OCI-LY7 (cell line): ENCODE measurements at regions not wholly inside any gene's neighbourhood (a gene's known extent, or its start where the extent isn't known, plus 50 kb on each side); places are given as distances from the start of the nearest gene placed in this dataset.

ENCODE experiments used
- BruUV-seq: library from RNA; stranded (reverse); fragments of 400-500 nt; replicated peaks from 2 replicates; lab custom pipeline; 2021; lab: Mats Ljungman, UMichigan
- CTCF ChIA-PET: fragments of 300-600 bp; sonication (Branson Sonifier 250); formaldehyde crosslinking; loops from one replicate; lab custom pipeline; 2022; ENCODE audit warnings: antibody characterized with exemption; ENCODE audit not compliant: unreplicated experiment; lab: Charles Lee
- POLR2A ChIA-PET: fragments of 300-600 bp; sonication (Branson Sonifier 250); formaldehyde crosslinking; loops from one replicate; lab custom pipeline; 2022; ENCODE audit warnings: antibody characterized with exemption; lab: Charles Lee
- DNase-seq: peaks from one replicate; pipeline ENCODE4 v3.0.0-alpha.2; 2015; ENCODE audit warnings: low spot score
- H2AFZ ChIP-seq: fragments of 200-600 bp; sonication (generic), shearing (Covaris generic); 2 replicates; pipeline ENCODE4 v1.6.1; 2014; ENCODE audit warnings: mild to moderate bottlenecking, antibody characterized with exemption, low read length, moderate library complexity
- H3K27ac ChIP-seq: fragments of 200-600 bp; sonication (generic); 2 replicates; pipeline ENCODE4 v1.5.1; 2014; ENCODE audit warnings: mixed run types, low read depth, mild to moderate bottlenecking, moderate library complexity, low read length, inconsistent platforms; ENCODE audit not compliant: poor library complexity, severe bottlenecking
- H3K36me3 ChIP-seq: fragments of 200-600 bp; sonication (generic); 2 replicates; pipeline ENCODE4 v1.6.1; 2014; ENCODE audit warnings: mild to moderate bottlenecking, antibody characterized with exemption, low read length, moderate library complexity, mixed read lengths; ENCODE audit not compliant: insufficient read depth
- H3K4me1 ChIP-seq: fragments of 200-600 bp; sonication (generic); 2 replicates; pipeline ENCODE4 v1.5.1; 2014; ENCODE audit warnings: mild to moderate bottlenecking, low read length; ENCODE audit not compliant: insufficient read depth, poor library complexity, severe bottlenecking
- H3K4me2 ChIP-seq: fragments of 200-600 bp; sonication (generic); 2 replicates; pipeline ENCODE4 v1.6.1; 2014; ENCODE audit warnings: mild to moderate bottlenecking, low read length
- H3K4me3 ChIP-seq: fragments of 200-600 bp; sonication (generic); 2 replicates; pipeline ENCODE4 v1.5.1; 2014; ENCODE audit warnings: mild to moderate bottlenecking, low read depth, low read length; ENCODE audit not compliant: poor library complexity, severe bottlenecking
- H3K79me2 ChIP-seq: fragments of 200-600 bp; sonication (generic); 2 replicates; pipeline ENCODE4 v1.6.1; 2016; ENCODE audit warnings: low read depth, mild to moderate bottlenecking, low read length, moderate library complexity, mixed read lengths; ENCODE audit not compliant: insufficient read depth
- H3K9me2 ChIP-seq: fragments of 200-600 bp; sonication (generic); 2 replicates; pipeline ENCODE4 v1.6.1; 2016; ENCODE audit warnings: mild to moderate bottlenecking, low read length, mixed read lengths; ENCODE audit not compliant: insufficient read depth
- H3K9me3 ChIP-seq: fragments of 200-600 bp; sonication (generic); 2 replicates; pipeline ENCODE4 v1.6.1; 2014; ENCODE audit warnings: mild to moderate bottlenecking, mixed run types, low read length, mixed read lengths
- H4K20me1 ChIP-seq: fragments of 200-600 bp; sonication (generic); 2 replicates; pipeline ENCODE4 v1.6.1; 2014; ENCODE audit warnings: mild to moderate bottlenecking, antibody characterized with exemption, low read length, moderate library complexity, mixed read lengths; ENCODE audit not compliant: insufficient read depth
- EZH2phosphoT487 ChIP-seq: fragments of 200-600 bp; sonication (generic); IDR thresholded peaks from 2 replicates; pipeline ENCODE4 v1.6.1; 2018; ENCODE audit warnings: low read depth, borderline replicate concordance, mild to moderate bottlenecking, mixed run types, antibody characterized with exemption, low read length, moderate library complexity, mixed read lengths
- intact Hi-C: fragments of 100-400 bp; cut with micrococcal nuclease; formaldehyde crosslinking; loops from one replicate; pipeline ENCODE4 v1.10.0; 2022; ENCODE audit not compliant: unreplicated experiment
- TF ChIP-seq, protein P1 (sequence below): fragments of 200-600 bp; sonication (generic); conservative IDR thresholded peaks from 2 replicates; pipeline ENCODE4 v1.5.1; 2014; ENCODE audit warnings: mild to moderate bottlenecking, antibody characterized with exemption, low read length, moderate library complexity, mixed read lengths

DNA sequence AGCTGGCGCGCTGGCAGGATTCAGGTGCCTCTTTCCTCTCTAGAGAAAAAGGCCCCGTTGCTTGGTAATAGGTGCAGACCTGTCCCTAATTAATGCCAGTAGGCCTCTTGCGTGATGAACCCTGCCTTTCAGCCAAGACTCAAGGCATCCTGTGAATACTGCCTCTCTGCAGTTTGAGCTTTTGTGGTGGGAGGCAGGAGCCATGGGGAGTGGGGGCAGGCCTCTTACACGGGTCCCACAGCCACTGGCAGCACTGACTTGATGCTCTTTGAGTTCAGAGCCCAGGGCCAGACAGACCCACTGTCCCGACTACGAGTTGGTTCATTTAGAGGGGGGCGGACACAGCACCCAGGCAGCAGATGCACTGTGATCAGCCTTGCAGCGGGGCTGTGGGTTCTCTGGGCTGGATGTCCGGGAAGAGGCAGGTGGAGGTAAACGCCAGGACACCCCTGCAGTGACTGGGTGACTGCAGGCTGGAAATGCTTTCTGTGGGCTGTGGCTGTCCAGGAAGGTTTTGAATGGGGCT is 237.0 kb downstream of the SEC14L1 start:
- no peak for TF ChIP-seq EZH2phosphoT487
- TF ChIP-seq, protein P1, sequence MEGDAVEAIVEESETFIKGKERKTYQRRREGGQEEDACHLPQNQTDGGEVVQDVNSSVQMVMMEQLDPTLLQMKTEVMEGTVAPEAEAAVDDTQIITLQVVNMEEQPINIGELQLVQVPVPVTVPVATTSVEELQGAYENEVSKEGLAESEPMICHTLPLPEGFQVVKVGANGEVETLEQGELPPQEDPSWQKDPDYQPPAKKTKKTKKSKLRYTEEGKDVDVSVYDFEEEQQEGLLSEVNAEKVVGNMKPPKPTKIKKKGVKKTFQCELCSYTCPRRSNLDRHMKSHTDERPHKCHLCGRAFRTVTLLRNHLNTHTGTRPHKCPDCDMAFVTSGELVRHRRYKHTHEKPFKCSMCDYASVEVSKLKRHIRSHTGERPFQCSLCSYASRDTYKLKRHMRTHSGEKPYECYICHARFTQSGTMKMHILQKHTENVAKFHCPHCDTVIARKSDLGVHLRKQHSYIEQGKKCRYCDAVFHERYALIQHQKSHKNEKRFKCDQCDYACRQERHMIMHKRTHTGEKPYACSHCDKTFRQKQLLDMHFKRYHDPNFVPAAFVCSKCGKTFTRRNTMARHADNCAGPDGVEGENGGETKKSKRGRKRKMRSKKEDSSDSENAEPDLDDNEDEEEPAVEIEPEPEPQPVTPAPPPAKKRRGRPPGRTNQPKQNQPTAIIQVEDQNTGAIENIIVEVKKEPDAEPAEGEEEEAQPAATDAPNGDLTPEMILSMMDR, result no peak
- H3K4me2 ChIP-seq, result no peak overlapping the region
- no peak for DNase-seq
- no TSS peak for BruUV-seq
- H2AFZ ChIP-seq, result no peak overlapping the region
- CTCF ChIA-PET, result interaction anchor here (0.6 kb wide), 1 partner anchor 291 kb away, joined by 3 read pairs; no protein-coding TSS in a partner anchor
- H4K20me1 ChIP-seq, result no peaks in the 10 kb centered on the region
- H3K9me2 ChIP-seq, result no peaks in the 10 kb centered on the region
- no peaks in the 10 kb centered on the region for H3K9me3 ChIP-seq
- H3K79me2 ChIP-seq, result no peaks in the 10 kb centered on the region
- H3K4me1 ChIP-seq, result peaks cover 50% of the 10 kb centered on the region
- H3K27ac ChIP-seq, result no peak overlapping the region
- H3K4me3 ChIP-seq, result no peak overlapping the region
- POLR2A ChIA-PET, result no interaction called here
- H3K36me3 ChIP-seq, result no peaks in the 10 kb centered on the region
- intact Hi-C loops, result no loop called here

DNA sequence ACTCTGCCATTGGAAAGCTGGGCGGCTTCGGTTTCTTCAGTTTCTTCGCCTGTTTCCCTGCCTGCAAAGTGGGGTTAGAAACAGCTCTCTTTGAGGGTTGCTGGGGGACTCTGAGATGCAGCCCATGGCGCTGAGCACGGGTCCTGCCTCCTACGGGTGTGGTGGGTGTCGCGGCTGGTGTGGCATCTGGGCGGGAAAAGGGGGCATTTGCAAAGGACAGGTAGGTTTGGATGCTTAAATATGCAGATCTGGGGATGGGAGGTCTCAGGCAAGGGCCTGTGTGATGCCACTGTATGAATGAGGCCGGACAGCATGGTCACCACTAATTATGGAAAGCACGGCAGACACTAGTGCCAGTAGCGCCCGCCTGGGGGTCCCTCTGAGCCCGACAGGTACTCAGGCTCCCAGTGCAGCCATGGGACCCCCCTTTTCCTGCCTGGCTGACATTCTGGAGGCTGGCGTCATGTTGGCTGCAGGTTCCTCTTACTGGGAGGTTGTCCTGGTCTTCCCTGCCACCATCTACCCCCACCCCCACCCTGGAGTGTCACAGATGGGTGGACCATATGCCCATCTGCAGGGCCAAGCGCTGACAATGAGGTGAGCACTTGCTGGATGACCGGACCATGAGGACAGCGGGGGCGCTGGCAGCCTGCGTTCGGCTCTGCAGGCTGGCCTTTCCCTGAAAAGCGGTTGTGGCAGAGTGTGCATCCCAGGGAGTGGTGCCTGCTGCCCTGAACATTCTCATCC is 237.7 kb downstream of the SEC14L1 start:
- ChIA-PET CTCF (interaction anchor here (0.6 kb wide), 1 partner anchor 292 kb away, joined by 3 read pairs; no protein-coding TSS in a partner anchor), POLR2A (no interaction called here)
- Histone ChIP-seq H3K4me2 (no peak overlapping the region), H4K20me1 (no peaks in the 10 kb centered on the region), H3K9me3 (no peaks in the 10 kb centered on the region), H3K36me3 (no peaks in the 10 kb centered on the region), H2AFZ (no peak overlapping the region), H3K9me2 (no peaks in the 10 kb centered on the region), H3K4me1 (peaks cover 52% of the 10 kb centered on the region), H3K4me3 (no peak overlapping the region), H3K27ac (no peak overlapping the region), H3K79me2 (no peaks in the 10 kb centered on the region)
- BruUV-seq, result no TSS peak
- intact Hi-C loops, result no loop called here
- no peak for DNase-seq
- TF ChIP-seq, protein P1, result no peak
- TF ChIP-seq EZH2phosphoT487, result no peak

DNA sequence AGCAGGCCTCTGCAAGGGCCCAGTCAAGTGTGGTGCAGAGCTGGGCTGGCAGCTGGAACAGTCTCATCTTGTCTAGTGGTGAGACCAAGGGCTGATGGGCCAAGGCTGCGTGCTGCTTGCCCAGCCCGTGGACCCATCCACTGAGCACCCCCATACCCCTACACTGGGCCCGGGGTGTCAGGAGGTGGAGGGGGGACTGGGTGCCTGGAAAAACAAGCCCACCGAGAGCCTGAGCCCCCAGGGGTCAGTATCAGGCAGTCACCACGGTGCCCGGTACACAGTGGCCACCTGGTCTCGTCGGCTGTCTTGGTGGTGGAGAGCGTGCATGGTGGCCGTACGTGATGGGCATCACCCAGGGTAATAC is 238.3 kb downstream of the SEC14L1 start:
- Histone ChIP-seq H3K9me2 (no peaks in the 10 kb centered on the region), H4K20me1 (no peaks in the 10 kb centered on the region), H3K4me3 (no peak overlapping the region), H3K9me3 (no peaks in the 10 kb centered on the region), H2AFZ (no peak overlapping the region), H3K27ac (no peak overlapping the region), H3K4me2 (no peak overlapping the region), H3K36me3 (no peaks in the 10 kb centered on the region), H3K4me1 (peaks cover 47% of the 10 kb centered on the region), H3K79me2 (no peaks in the 10 kb centered on the region)
- no peak for DNase-seq
- BruUV-seq, result no TSS peak
- ChIA-PET CTCF (no interaction called here), POLR2A (no interaction called here)
- intact Hi-C loops, result no loop called here
- TF ChIP-seq EZH2phosphoT487, result no peak
- TF ChIP-seq, protein P1, result no peak
